GM12878 (cell line): ENCODE measurements at regions not wholly inside any gene's neighbourhood (a gene's known extent, or its start where the extent isn't known, plus 50 kb on each side); places are given as distances from the start of the nearest gene placed in this dataset.

ENCODE experiments used
- ATAC-seq: fragments of 200-7000 bp; cut with Tn5 transposase; 3 replicates; pipeline ENCODE4 v1.9.1; 2020; ENCODE audit warnings: mild to moderate bottlenecking, moderate library complexity
- BruUV-seq: library from RNA; stranded (reverse); fragments of 400-500 nt; replicated peaks from 2 replicates; lab custom pipeline; 2021; lab: Mats Ljungman, UMichigan
- CTCF ChIA-PET: fragments of 300-600 bp; sonication (Branson Sonifier 250); formaldehyde crosslinking; extraction: SDS; loops from one replicate; lab custom pipeline; 2021; ENCODE audit warnings: inconsistent platforms; lab: Yijun Ruan, JAX
- POLR2A ChIA-PET: fragments of 350-600 bp; formaldehyde crosslinking; extraction: SDS; loops from one replicate; lab custom pipeline; 2021; ENCODE audit warnings: inconsistent platforms; lab: Charles Lee
- RAD21 ChIA-PET: fragments of 300-600 bp; sonication (Branson Sonifier 250); formaldehyde crosslinking; loops from one replicate; lab custom pipeline; 2023; ENCODE audit warnings: antibody characterized with exemption; ENCODE audit not compliant: unreplicated experiment; lab: Charles Lee
- SMC1A ChIA-PET: fragments of 300-600 bp; sonication (Branson Sonifier 250); formaldehyde crosslinking; loops from one replicate; lab custom pipeline; 2023; ENCODE audit not compliant: unreplicated experiment, uncharacterized antibody; lab: Charles Lee
- DNase-seq: peaks from one replicate; pipeline ENCODE4 v3.0.0-alpha.2; 2011; ENCODE audit warnings: low read depth, low spot score
- FAIRE-seq: peaks from 3 replicates; lab custom pipeline; 2011; peaks lifted over from hg19 to GRCh38; lab: Jason Lieb, UNC
- H2AFZ ChIP-seq: 2 replicates; pipeline ENCODE4 v1.6.0; 2011; ENCODE audit warnings: low read depth, low read length, control low read depth; ENCODE audit not compliant: control insufficient read depth
- H3K27ac ChIP-seq: 2 replicates; pipeline ENCODE4 v1.5.1; 2011; ENCODE audit warnings: control low read depth; ENCODE audit not compliant: control insufficient read depth, insufficient read depth
- H3K27me3 ChIP-seq, 2 experiments: replicated peaks in 1 of 2; 2 replicates each; pipeline versions ENCODE4 v1.6.0 to v1.6.1; 2011; ENCODE audit warnings: low read length in 1 of 2; ENCODE audit not compliant: control insufficient read depth in 2 of 2, insufficient read depth in 2 of 2
- H3K36me3 ChIP-seq, 2 experiments: 2 replicates each; pipeline ENCODE4 v1.5.1; 2011; ENCODE audit warnings: low read length in 1 of 2; ENCODE audit not compliant: control insufficient read depth in 2 of 2, insufficient read depth in 2 of 2
- H3K4me1 ChIP-seq: 2 replicates; pipeline ENCODE4 v1.6.1; 2011; ENCODE audit warnings: mild to moderate bottlenecking, low read length, moderate library complexity, mixed read lengths; ENCODE audit not compliant: control insufficient read depth, insufficient read depth
- H3K4me2 ChIP-seq: 2 replicates; pipeline ENCODE4 v1.6.0; 2011; ENCODE audit warnings: control low read depth; ENCODE audit not compliant: control insufficient read depth, insufficient read depth
- H3K4me3 ChIP-seq: fragments of 200-600 bp; sonication (generic); 2 replicates; pipeline ENCODE4 v1.5.1; 2016
- H3K79me2 ChIP-seq: 2 replicates; pipeline ENCODE4 v1.6.0; 2011; ENCODE audit warnings: low read length; ENCODE audit not compliant: control insufficient read depth, insufficient read depth
- H3K9ac ChIP-seq: 2 replicates; pipeline ENCODE4 v1.8.0; 2011; ENCODE audit warnings: low read length, control low read depth, mixed read lengths; ENCODE audit not compliant: control insufficient read depth, insufficient read depth
- H3K9me3 ChIP-seq: replicated peaks from 3 replicates; pipeline ENCODE4 v1.5.1; 2011; ENCODE audit warnings: mild to moderate bottlenecking, low read length; ENCODE audit not compliant: control insufficient read depth, insufficient read depth
- H4K20me1 ChIP-seq: 2 replicates; pipeline ENCODE4 v1.6.0; 2011; ENCODE audit not compliant: control insufficient read depth, insufficient read depth
- CEBPB ChIP-seq, 2 experiments: fragments of 150-350 bp in 1 of 2; IDR thresholded peaks; 2 replicates each; pipeline ENCODE4 v1.6.1; 2012 to 2014; ENCODE audit warnings: low read depth in 2 of 2, low read length in 2 of 2, borderline replicate concordance in 1 of 2, inconsistent platforms in 1 of 2
- FOXM1 ChIP-seq: IDR thresholded peaks from 2 replicates; pipeline ENCODE4 v1.6.1; 2012; ENCODE audit warnings: low read depth, mild to moderate bottlenecking, inconsistent platforms, low read length, moderate library complexity
- MTA3 ChIP-seq: IDR thresholded peaks from 2 replicates; pipeline ENCODE4 v1.6.1; 2012; ENCODE audit warnings: low read length, inconsistent platforms, borderline replicate concordance
- SIX5 ChIP-seq: IDR thresholded peaks from 2 replicates; pipeline ENCODE4 v1.6.1; 2011; ENCODE audit warnings: mild to moderate bottlenecking, low read depth, low read length, moderate library complexity; ENCODE audit not compliant: severe bottlenecking
- ZBTB33 ChIP-seq: fragments of 450-650 bp; IDR thresholded peaks from 2 replicates; pipeline ENCODE4 v1.6.1; 2017; ENCODE audit warnings: mild to moderate bottlenecking
- ZBTB4 ChIP-seq: fragments of 450-650 bp; formaldehyde crosslinking; IDR thresholded peaks from 2 replicates; pipeline ENCODE4 v1.4.0; 2022; ENCODE audit warnings: mild to moderate bottlenecking, moderate library complexity
- ZNF207 ChIP-seq: fragments of 450-650 bp; IDR thresholded peaks from 2 replicates; pipeline ENCODE4 v1.6.1; 2014; ENCODE audit warnings: antibody characterized with exemption, mild to moderate bottlenecking, borderline replicate concordance
- WGBS: methylation state at CpG from one replicate; pipeline ENCODE4 v1.1.6; 2016; ENCODE audit warnings: low lambda C conversion rate; ENCODE audit not compliant: insufficient replicate concordance, insufficient coverage; ENCODE audit errors: missing lambda C conversion rate; 5-methylcytosine and 5-hydroxymethylcytosine counted together
- in situ Hi-C: fragments of 300-500 bp; cut with MboI; formaldehyde crosslinking; loops from 9 replicates; pipeline ENCODE4 v1.14.3; 2018; ENCODE audit warnings: mixed read lengths
- intact Hi-C: fragments of 100-400 bp; cut with micrococcal nuclease; formaldehyde crosslinking; loops from one replicate; pipeline ENCODE4 v1.14.2; 2022; ENCODE audit not compliant: unreplicated experiment

GRCh38 chr9:99403371-99403770, 181.3 kb downstream of the SEC61B start:
- no peak for FAIRE-seq
- no peak for DNase-seq
- Histone ChIP-seq H3K4me3 (no peak overlapping the region), H3K4me2 (no peak overlapping the region), H3K9ac (no peak overlapping the region), H3K36me3 (no peaks in the 10 kb centered on the region), H3K27ac (no peak overlapping the region), H3K79me2 (no peaks in the 10 kb centered on the region), H3K9me3 (no peaks in the 10 kb centered on the region), H3K4me1 (no peaks in the 10 kb centered on the region), H3K27me3 (no peaks in the 10 kb centered on the region), H4K20me1 (no peaks in the 10 kb centered on the region), H2AFZ (no peak overlapping the region)
- no peak for ATAC-seq
- ChIA-PET CTCF (no interaction called here), SMC1A (interaction anchor here (1.4 kb wide), 1 partner anchor 169 kb away, joined by 3 read pairs; no protein-coding TSS in a partner anchor), RAD21 (no interaction called here), POLR2A (no interaction called here)
- no TSS peak for BruUV-seq
- WGBS, result 0% methylated on average over 1 of the region's 1 CpG
- in situ Hi-C loops (no loop called here), intact Hi-C loops (no loop called here)
- TF ChIP-seq ZBTB33 (no peak), ZNF207 (no peak), ZBTB4 (CRISPR knock-in tag) (no peak), MTA3 (no peak), CEBPB (IDR thresholded peaks at IDR 0.05; ENCODE audit: borderline replicate concordance in 1 of 2, low read depth in 2 of 2, low read length in 2 of 2) (no peak), FOXM1 (no peak), SIX5 (no peak)
- TF ChIP-seq, all 136 proteins: peak for 0
